ENCODE measurements at regions not wholly inside any gene's neighbourhood (a gene's known extent, or its start where the extent isn't known, plus 50 kb on each side); places are given as distances from the start of the nearest gene placed in this dataset.

- TF ChIP-seq REST (IDR thresholded peaks at IDR 0.05; ENCODE audit: insufficient replicate concordance, low read depth), result no peak
- TF ChIP-seq GABPA (IDR thresholded peaks at IDR 0.05; ENCODE audit: low read depth), result no peak
- no peak for TF ChIP-seq CTCF (IDR thresholded peaks at IDR 0.05; ENCODE audit: insufficient read depth, low read length)
- TF ChIP-seq SPI1 (IDR thresholded peaks at IDR 0.05; ENCODE audit: borderline replicate concordance, low read depth), result no peak
- no peak for TF ChIP-seq POLR2AphosphoS5 (IDR thresholded peaks at IDR 0.05; ENCODE audit: low read depth)
- Histone ChIP-seq H3K4me3 (replicated peaks; ENCODE audit: insufficient read depth, low read length) (no peak overlapping the region), H3K27ac (replicated peaks) (no peak overlapping the region), H3K27me3 (ENCODE audit: insufficient read depth, poor library complexity, severe bottlenecking) (no peaks in the 10 kb centered on the region)
- no peak for DNase-seq (ENCODE audit: low read depth in 1 of 2, low spot score in 1 of 2)
Observed at GRCh38 chr14:76551906-76552305, 176.0 kb downstream of the ESRRB start.

GRCh38 chr14:76564471-76565422 is 188.8 kb downstream of the ESRRB start:
- no peak for DNase-seq (ENCODE audit: low read depth in 1 of 2, low spot score in 1 of 2)
- Histone ChIP-seq H3K27ac (replicated peaks) (no peak overlapping the region), H3K27me3 (ENCODE audit: insufficient read depth, poor library complexity, severe bottlenecking) (no peaks in the 10 kb centered on the region), H3K4me3 (replicated peaks; ENCODE audit: insufficient read depth, low read length) (no peak overlapping the region)
- no peak for TF ChIP-seq CTCF (IDR thresholded peaks at IDR 0.05; ENCODE audit: insufficient read depth, low read length)
- no peak for TF ChIP-seq POLR2AphosphoS5 (IDR thresholded peaks at IDR 0.05; ENCODE audit: low read depth)
- no peak for TF ChIP-seq SPI1 (IDR thresholded peaks at IDR 0.05; ENCODE audit: borderline replicate concordance, low read depth)
- no peak for TF ChIP-seq GABPA (IDR thresholded peaks at IDR 0.05; ENCODE audit: low read depth)
- no peak for TF ChIP-seq REST (IDR thresholded peaks at IDR 0.05; ENCODE audit: insufficient replicate concordance, low read depth)

- TF ChIP-seq GABPA (IDR thresholded peaks at IDR 0.05; ENCODE audit: low read depth) (no peak), REST (IDR thresholded peaks at IDR 0.05; ENCODE audit: insufficient replicate concordance, low read depth) (no peak), CTCF (IDR thresholded peaks at IDR 0.05; ENCODE audit: insufficient read depth, low read length) (no peak), SPI1 (IDR thresholded peaks at IDR 0.05; ENCODE audit: borderline replicate concordance, low read depth) (no peak), POLR2AphosphoS5 (IDR thresholded peaks at IDR 0.05; ENCODE audit: low read depth) (no peak)
- no peak overlapping the region for H3K27ac ChIP-seq (replicated peaks)
- no peaks in the 10 kb centered on the region for H3K27me3 ChIP-seq (ENCODE audit: insufficient read depth, poor library complexity, severe bottlenecking)
- H3K4me3 ChIP-seq (replicated peaks; ENCODE audit: insufficient read depth, low read length), result no peak overlapping the region
- DNase-seq (ENCODE audit: low read depth in 1 of 2, low spot score in 1 of 2), result no peak
Observed at GRCh38 chr14:76566439-76566838, 190.5 kb downstream of the ESRRB start.

Data from HL-60 (cell line).